ENCODE measurements at regions not wholly inside any gene's neighbourhood (a gene's known extent, or its start where the extent isn't known, plus 50 kb on each side); places are given as distances from the start of the nearest gene placed in this dataset.

GRCh38 chr2:42118754-42119569 lies 50.2 kb upstream of the EML4 start:
- TF ChIP-seq EZH2phosphoT487 (IDR thresholded peaks at IDR 0.05; ENCODE audit: borderline replicate concordance, low read length) = no peak
- no peak for TF ChIP-seq CTCF (conservative IDR thresholded peaks at IDR 0.05; ENCODE audit: low read depth, low read length)
- TF ChIP-seq EZH2 (IDR thresholded peaks at IDR 0.05; ENCODE audit: low read length, unreplicated experiment) = no peak
